ENCODE measurements at regions not wholly inside any gene's neighbourhood (a gene's known extent, or its start where the extent isn't known, plus 50 kb on each side); places are given as distances from the start of the nearest gene placed in this dataset.

DNA sequence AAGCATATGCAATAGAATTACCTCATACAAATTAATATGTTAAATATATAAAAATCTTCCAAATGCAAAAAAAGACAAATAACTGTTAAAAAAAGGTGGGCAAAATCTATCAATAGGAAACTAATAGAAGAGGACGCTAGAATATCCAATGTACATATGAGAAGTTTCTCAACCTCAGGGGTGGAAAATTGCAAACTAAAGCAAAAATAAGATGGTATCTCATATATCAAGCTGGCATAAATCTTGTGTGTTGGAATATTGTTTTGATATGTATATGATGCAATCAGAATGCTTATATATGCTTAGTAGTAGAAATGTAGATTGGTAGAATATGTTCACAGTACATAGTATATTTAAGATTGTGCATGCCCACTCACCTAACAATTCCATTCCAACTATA is 395.0 kb upstream of the OPRM1 start:
- dilution Hi-C loops (cut with MboI; ENCODE audit: extremely low pct_ligation_motif_present, low sequenced_read_pairs): no loop called here
- no peak for FAIRE-seq

GRCh38 chr6:153634416-153634815 is 404.6 kb upstream of the OPRM1 start:
- no peak overlapping the region for H3K27ac ChIP-seq (ENCODE audit: control insufficient read depth, insufficient read depth, low read length)
- DNase-seq (ENCODE audit: low read depth, low spot score): no peak
- dilution Hi-C loops (cut with MboI; ENCODE audit: extremely low pct_ligation_motif_present, low sequenced_read_pairs): no loop called here

More for the DNA sequence above, 395.0 kb upstream of the OPRM1 start:
- H3K4me2 ChIP-seq (ENCODE audit: control insufficient read depth, extremely low read depth, insufficient read depth, low read depth, low read length): no peak overlapping the region
- no peaks in the 10 kb centered on the region for H3K36me3 ChIP-seq (ENCODE audit: control insufficient read depth in 2 of 2, extremely low read depth in 1 of 2, insufficient read depth in 2 of 2, low read length in 2 of 2)
- H3K27me3 ChIP-seq (ENCODE audit: control insufficient read depth, extremely low read depth, insufficient read depth, low read length): no peaks in the 10 kb centered on the region
- no peaks in the 10 kb centered on the region for H4K20me1 ChIP-seq (ENCODE audit: control insufficient read depth, extremely low read depth, insufficient read depth, low read length)
- H3K4me3 ChIP-seq (ENCODE audit: control insufficient read depth in 2 of 3, extremely low read depth in 1 of 3, insufficient read depth in 2 of 3, low read depth in 1 of 3, low read length in 3 of 3): no peak overlapping the region
- H3K9me3 ChIP-seq (ENCODE audit: control insufficient read depth, low read depth, low read length): no peaks in the 10 kb centered on the region
- DNase-seq (ENCODE audit: low read depth, low spot score): no peak
- H3K4me1 ChIP-seq (ENCODE audit: control insufficient read depth, extremely low read depth, insufficient read depth, low read length): no peaks in the 10 kb centered on the region
- no peak overlapping the region for H3K27ac ChIP-seq (ENCODE audit: control insufficient read depth, insufficient read depth, low read length)
- H3K9ac ChIP-seq (ENCODE audit: control insufficient read depth, extremely low read depth, insufficient read depth, low read length): no peak overlapping the region
- no peaks in the 10 kb centered on the region for H3K79me2 ChIP-seq (ENCODE audit: control insufficient read depth, insufficient read depth, low read length)
- TF ChIP-seq EZH2 (IDR thresholded peaks at IDR 0.05; ENCODE audit: low read length) (no peak), CTCF (optimal IDR thresholded peaks at IDR 0.05 in 1 of 3, IDR thresholded peaks at IDR 0.05 in 1 of 3, conservative IDR thresholded peaks at IDR 0.05 in 1 of 3; ENCODE audit: extremely low read depth in 1 of 3, insufficient read depth in 2 of 3, low read length in 3 of 3) (no peak)
- H2AFZ ChIP-seq (ENCODE audit: control insufficient read depth, low read length): no peak overlapping the region
- H3K9me1 ChIP-seq (ENCODE audit: control insufficient read depth, extremely low read depth, insufficient read depth, low read length): no peaks in the 10 kb centered on the region

More at GRCh38 chr6:153634416-153634815, 404.6 kb upstream of the OPRM1 start:
- FAIRE-seq: no peak
- TF ChIP-seq CTCF (optimal IDR thresholded peaks at IDR 0.05 in 1 of 3, IDR thresholded peaks at IDR 0.05 in 1 of 3, conservative IDR thresholded peaks at IDR 0.05 in 1 of 3; ENCODE audit: extremely low read depth in 1 of 3, insufficient read depth in 2 of 3, low read length in 3 of 3) (no peak), EZH2 (IDR thresholded peaks at IDR 0.05; ENCODE audit: low read length) (no peak)
- Histone ChIP-seq H3K4me1 (ENCODE audit: control insufficient read depth, extremely low read depth, insufficient read depth, low read length) (no peaks in the 10 kb centered on the region), H3K9me1 (ENCODE audit: control insufficient read depth, extremely low read depth, insufficient read depth, low read length) (no peaks in the 10 kb centered on the region), H3K9ac (ENCODE audit: control insufficient read depth, extremely low read depth, insufficient read depth, low read length) (no peak overlapping the region), H2AFZ (ENCODE audit: control insufficient read depth, low read length) (no peak overlapping the region), H3K27me3 (ENCODE audit: control insufficient read depth, extremely low read depth, insufficient read depth, low read length) (no peaks in the 10 kb centered on the region), H3K4me3 (ENCODE audit: control insufficient read depth in 2 of 3, extremely low read depth in 1 of 3, insufficient read depth in 2 of 3, low read depth in 1 of 3, low read length in 3 of 3) (no peak overlapping the region), H3K79me2 (ENCODE audit: control insufficient read depth, insufficient read depth, low read length) (no peaks in the 10 kb centered on the region), H3K4me2 (ENCODE audit: control insufficient read depth, extremely low read depth, insufficient read depth, low read depth, low read length) (no peak overlapping the region), H4K20me1 (ENCODE audit: control insufficient read depth, extremely low read depth, insufficient read depth, low read length) (no peaks in the 10 kb centered on the region), H3K36me3 (ENCODE audit: control insufficient read depth in 2 of 2, extremely low read depth in 1 of 2, insufficient read depth in 2 of 2, low read length in 2 of 2) (no peaks in the 10 kb centered on the region), H3K9me3 (ENCODE audit: control insufficient read depth, low read depth, low read length) (no peaks in the 10 kb centered on the region)

All from keratinocyte (primary cell).